Activated CD4-positive, alpha-beta T cell treated with anti-CD3 and anti-CD28 coated beads for 48 hours (primary cell): ENCODE measurements at regions not wholly inside any gene's neighbourhood (a gene's known extent, or its start where the extent isn't known, plus 50 kb on each side); places are given as distances from the start of the nearest gene placed in this dataset.

Experiments used
- DNase-seq: peaks from one replicate; pipeline ENCODE4 v3.0.0-alpha.2; 2020

- DNase-seq = no peak
Measured at GRCh38 chr1:232474826-232475225, 155.1 kb downstream of the SIPA1L2 start.

GRCh38 chr1:232473900-232474299 is 156.0 kb downstream of the SIPA1L2 start:
- DNase-seq = no peak

GRCh38 chr1:232473324-232473723 is 156.6 kb downstream of the SIPA1L2 start:
- DNase-seq = no peak

DNA sequence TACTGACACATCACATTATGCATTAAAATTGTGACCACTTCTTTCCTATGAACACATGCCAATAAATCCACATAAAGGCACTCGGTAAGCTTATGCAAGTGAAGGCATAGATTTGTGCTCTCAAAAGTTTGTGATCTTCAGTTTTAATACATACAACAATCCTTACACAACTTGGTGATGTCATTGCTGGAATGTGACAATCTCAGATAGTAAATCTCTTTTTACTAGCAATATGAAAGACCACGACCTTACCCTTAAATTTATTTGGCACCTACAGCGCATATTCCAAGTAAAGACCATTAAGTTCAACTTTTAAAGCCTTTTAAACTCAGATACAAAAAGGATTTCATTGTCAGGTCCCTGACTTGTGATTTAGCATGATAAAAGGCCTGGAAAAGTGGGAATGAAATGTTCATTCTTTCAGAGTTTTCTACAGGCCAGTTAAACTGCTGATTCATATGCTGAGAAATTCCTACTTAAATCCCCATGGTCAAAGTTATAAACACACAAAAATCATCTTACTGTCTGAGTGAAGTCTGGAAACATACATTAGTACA is 157.4 kb downstream of the SIPA1L2 start:
- DNase-seq = no peak

- DNase-seq = no peak
Measured at GRCh38 chr1:232471250-232471649, 158.7 kb downstream of the SIPA1L2 start.

- no peak for DNase-seq
Measured at GRCh38 chr1:232470711-232471110, 159.2 kb downstream of the SIPA1L2 start.

GRCh38 chr1:232468249-232468648 is 161.7 kb downstream of the SIPA1L2 start:
- DNase-seq = no peak

- DNase-seq = no peak
Measured at GRCh38 chr1:232467073-232467760, 162.7 kb downstream of the SIPA1L2 start.

- DNase-seq = no peak
Measured at GRCh38 chr1:232464325-232464724, 165.6 kb downstream of the SIPA1L2 start.

GRCh38 chr1:232463225-232463624 is 166.7 kb downstream of the SIPA1L2 start:
- no peak for DNase-seq

DNA sequence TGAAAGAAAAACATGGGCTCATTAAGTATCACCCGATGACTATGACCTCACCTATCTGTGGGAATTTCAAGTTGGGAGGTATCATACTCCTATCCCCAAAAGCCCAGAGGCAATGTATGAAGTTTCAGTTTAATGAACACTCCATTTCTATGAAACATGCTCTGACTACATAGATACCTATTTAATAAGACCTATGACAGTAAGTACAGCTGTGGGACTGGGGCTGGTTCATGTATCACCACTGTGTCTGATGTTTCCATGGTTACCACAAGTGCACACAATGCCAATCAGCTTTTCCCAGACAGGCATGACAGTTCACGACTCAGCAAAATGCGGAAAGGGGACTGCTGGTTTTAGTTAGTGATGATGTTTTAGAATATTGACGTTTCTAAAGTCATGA is 167.7 kb downstream of the SIPA1L2 start:
- DNase-seq = no peak

DNA sequence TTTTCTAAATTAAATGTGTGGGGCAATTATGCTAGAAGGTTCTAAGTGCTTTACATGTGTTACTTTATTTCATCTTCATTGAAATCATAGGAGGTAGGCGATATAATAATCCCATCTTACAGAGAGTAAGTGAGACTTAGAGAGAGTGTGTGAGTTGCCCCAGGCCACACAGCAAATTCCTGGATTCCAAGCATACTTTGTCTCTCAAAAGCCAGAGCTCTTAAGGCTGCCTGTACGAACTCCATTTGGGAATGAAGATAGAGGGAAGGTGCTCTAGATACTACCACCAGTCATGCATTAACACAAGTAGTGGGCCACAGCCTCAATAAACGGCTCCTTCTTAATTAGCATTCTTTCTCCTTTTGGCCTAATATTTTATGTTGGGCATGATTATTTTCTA is 170.1 kb downstream of the SIPA1L2 start:
- no peak for DNase-seq

- no peak for DNase-seq
Measured at GRCh38 chr1:232459087-232459486, 170.8 kb downstream of the SIPA1L2 start.

GRCh38 chr1:232457595-232457994 is 172.3 kb downstream of the SIPA1L2 start:
- DNase-seq = peak; percentile 25

DNA sequence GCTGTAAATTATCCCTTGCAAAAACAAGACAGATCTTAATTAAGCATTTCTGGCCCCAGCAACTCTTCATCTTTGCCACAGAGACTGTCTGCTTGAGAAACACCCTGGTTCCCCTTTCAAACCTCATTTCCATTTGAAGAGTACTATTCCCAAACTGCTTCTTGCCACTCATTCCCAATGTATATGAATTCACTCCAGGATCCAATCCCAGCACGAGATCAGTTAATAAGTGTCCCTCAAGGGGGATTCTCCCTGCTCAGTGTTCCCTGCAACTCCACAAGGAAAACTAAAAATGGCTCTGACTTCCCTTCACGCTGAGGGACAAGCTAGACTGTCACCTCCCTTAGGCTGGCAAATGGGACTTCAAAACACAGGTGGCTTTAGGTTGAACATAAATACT is 173.2 kb downstream of the SIPA1L2 start:
- no peak for DNase-seq

GRCh38 chr1:232454227-232454886 is 175.6 kb downstream of the SIPA1L2 start:
- no peak for DNase-seq

DNA sequence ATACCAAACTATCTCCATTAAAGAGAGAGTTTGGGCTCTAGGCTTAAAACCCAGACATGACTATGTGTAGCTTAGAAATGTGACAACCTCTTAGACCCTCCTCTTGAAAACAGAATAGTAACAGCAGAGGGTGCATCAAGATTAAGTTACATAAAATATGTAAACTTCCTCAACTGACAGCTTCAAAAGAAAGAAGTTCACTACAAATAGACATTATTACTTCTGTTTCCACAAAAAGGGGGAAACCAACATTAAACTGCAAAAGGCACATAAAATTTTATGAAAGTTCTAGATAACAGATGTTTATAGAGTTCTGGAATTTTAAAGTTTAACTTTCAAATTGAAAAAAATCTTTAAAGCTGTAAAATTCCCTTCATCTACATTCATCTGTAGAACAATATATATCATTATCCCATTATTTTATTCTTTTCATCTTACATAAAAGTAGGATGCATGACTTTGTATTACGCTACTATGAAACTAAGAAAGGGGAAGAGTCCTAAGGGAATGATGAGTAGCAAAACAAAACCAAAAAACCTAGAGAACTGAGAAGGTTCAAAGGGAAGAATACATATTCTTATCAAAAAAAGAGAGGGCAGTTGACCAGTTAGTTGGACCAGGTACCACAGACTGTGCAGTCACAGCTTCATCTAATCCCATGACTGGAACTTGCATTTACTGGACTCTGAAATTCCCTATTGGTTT is 177.0 kb downstream of the SIPA1L2 start:
- DNase-seq = no peak

GRCh38 chr1:232452117-232452516 is 177.8 kb downstream of the SIPA1L2 start:
- no peak for DNase-seq

GRCh38 chr1:232451506-232451905 is 178.4 kb downstream of the SIPA1L2 start:
- no peak for DNase-seq

GRCh38 chr1:232450615-232451014 is 179.3 kb downstream of the SIPA1L2 start:
- no peak for DNase-seq

GRCh38 chr1:232447125-232447524 is 182.8 kb downstream of the SIPA1L2 start:
- no peak for DNase-seq

DNA sequence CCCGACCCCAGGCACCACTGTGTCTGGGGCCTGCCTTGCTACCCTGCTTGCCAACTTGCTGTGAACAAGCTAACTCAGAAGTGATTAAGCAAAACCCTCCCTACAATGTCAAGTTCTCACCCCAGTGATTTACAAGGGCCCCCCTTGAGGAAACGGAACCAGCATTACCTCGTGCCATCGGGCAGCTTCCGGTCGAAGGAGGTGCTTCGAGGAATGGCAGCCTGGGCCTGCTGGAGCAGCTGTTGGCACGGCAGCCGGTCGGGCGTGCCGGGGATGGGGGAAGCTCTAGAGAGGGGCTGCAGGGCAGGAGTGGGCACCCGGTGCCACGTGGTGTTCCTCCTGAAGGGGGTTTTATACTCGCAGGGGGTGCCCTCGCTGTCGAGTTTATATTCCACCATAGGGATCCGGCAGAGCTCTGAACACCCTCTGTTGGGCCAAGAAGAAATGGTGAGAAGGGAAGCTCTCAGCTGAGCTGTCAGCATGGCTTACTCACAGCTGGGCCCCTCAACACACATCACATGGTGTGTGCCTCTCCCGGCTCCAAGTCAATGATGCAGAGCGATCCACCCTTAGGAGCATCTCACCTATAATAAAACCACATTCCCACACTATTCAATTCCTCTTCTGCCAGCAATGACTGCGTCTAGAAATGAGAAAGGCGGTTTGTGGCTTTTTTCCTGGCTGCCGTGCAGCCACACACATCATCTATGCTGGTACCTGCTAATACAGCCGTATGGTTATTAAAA is 184.4 kb downstream of the SIPA1L2 start:
- DNase-seq = no peak

DNA sequence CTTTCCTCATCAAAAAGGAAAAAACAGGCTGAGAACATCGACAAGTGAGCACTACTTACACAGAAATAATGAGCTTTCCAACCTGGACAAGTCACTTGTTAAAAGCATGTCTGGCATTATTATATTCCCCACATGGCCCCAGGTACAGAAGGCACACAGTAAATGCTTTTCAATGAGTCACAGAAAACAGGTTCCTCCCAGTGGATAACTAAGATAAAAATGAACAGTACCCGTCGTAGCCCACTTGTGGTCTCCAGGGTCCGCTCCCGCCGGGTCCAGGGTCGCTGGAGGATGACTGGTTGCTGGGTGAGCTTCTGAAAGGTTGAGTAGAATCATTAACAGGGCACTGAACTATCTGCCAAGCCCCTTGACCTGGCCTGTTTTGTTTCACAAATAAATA is 186.6 kb downstream of the SIPA1L2 start:
- no peak for DNase-seq
